HG02798 (cell line): ENCODE measurements at regions not wholly inside any gene's neighbourhood (a gene's known extent, or its start where the extent isn't known, plus 50 kb on each side); places are given as distances from the start of the nearest gene placed in this dataset.

ENCODE experiments used
- ATAC-seq: cut with Tn5 transposase; IDR thresholded peaks from one replicate; pipeline ENCODE4 v1.9.1; 2021; ENCODE audit warnings: mild to moderate bottlenecking; ENCODE audit not compliant: unreplicated experiment, poor library complexity

DNA sequence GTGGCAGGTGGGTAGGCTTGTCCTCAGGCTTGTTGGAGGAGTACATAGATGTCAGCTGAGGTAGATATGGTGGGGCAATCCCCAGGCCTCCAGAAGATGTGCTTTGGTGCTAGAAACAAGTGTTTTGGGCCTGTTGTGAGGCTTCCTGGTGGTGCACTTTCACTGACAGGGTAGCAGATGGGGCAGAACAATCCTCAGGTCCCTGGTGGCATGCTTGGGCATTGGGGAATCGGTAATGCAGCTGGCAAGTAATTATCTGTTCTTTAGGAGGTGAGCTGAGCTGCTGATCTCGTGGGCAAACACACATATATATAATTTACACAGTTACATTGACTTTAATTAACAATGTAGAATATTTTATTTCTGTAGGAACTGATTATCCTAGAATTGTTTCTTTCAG, 458.7 kb downstream of the BMP2 start:
- no peak for ATAC-seq

DNA sequence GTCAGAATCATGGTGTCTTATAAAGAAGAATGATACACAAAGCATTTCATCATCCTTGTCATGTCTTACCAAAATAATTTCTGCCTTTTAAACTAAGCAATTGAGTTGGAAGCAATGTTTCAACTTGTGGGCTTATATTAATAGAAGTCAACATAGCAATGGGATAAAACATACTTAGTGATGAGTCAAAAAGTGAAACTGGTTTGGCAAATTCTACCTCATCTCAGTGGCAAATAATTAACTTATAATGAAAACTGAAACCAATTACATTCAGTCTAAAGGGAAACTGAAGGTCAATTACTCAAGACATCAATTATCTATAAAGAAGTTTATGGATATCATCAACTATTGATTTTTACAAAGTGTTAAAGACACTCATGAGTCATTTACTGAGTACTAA, 463.8 kb downstream of the BMP2 start:
- peak; percentile 60 for ATAC-seq

GRCh38 chr20:7232796-7233195, 465.3 kb downstream of the BMP2 start:
- no peak for ATAC-seq

DNA sequence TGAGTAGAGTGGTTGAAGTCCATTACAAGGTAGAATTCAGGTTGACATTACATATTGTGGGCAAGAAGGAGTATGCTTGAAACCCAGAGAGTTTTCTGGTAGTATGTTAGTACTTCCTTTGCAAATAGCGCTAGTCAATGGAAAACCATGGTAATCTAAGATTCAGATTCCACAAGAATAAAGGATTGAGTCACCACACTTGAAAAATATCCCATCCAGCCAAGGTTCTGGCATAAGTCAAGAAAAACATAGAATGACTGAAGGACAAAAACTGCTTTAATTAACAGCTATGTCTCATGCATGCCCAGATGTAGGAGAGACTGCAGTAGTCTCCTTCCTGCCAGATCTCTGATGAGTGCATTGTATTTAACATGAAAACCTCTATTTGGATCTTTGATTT, 469.8 kb downstream of the BMP2 start:
- no peak for ATAC-seq

- no peak for ATAC-seq
Measured at GRCh38 chr20:7240490-7240889, 473.0 kb downstream of the BMP2 start.

GRCh38 chr20:7248281-7249201, 481.1 kb downstream of the BMP2 start:
- no peak for ATAC-seq

- no peak for ATAC-seq
Measured at GRCh38 chr20:7250337-7250736, 482.9 kb downstream of the BMP2 start.

DNA sequence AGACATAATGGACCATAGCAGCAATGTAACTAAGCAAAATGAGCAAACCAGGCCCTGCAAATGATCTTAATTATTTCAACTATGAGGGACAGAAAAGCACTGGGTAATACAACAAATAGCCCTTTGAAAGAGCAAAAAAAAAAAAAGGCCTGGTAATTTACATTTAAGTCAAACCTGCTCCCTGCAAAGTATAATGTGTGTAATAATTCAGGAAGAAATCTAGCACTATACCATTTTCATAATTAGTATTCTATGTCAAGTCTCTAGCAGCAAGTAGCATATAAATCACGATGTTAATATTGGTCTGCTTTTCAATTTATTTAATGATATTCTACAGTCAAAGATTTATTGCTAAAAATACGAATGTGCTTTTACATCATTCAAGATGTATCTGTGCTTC, 489.6 kb downstream of the BMP2 start:
- no peak for ATAC-seq

DNA sequence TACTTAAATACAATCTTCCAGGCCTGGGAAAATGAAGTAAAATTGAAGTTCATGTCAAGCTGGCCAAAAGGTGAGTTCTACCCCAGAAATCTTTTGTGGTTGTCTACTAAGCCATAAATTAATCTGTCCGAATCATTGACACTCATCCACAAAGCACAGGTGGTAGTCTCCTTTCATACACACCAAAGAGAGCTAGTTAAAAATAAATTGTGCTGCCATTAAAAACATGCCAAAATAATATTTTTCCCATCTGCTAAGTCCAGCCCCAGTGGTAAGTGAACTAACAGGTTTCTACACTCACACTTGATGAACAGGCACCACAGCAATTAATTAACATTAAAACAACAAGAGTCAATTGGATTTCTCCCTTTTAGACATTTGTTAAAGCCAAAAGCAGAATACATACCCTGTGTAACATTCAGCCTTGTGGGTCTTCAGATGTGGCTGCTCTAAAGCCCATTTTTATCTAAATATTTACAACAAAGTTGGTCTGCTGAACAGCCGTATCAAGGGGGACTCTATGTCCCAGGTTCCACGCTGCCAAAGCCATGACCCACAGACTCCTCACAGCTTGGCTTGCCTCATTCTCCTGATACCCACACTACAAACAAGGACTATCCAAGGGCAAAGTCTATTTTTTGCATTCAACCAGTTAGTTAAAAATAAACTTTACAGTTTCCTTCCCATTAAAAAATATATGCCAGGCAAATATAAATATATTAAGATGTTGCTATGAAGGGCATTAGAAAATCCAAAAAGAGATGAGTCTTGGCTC, 490.4 kb downstream of the BMP2 start:
- ATAC-seq: no peak

DNA sequence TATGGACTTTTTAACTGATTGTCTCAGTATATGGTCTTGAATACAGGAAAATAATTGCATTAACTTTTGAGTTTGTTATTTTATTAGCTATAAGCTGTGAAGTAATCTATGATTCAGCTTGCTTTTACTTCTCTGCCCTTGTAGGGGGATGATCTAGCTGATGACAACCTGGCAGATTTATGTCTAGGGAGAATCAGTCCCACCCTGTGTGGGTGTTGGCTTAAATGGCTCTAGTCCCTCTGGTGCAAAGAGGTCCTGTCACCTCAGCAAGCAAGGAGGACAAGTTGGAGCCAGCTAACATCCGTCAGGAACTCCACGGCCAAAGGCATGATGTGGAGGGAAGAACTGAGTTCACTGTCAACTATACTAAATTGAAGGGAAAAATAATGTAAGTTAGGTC, 495.3 kb downstream of the BMP2 start:
- no peak for ATAC-seq

DNA sequence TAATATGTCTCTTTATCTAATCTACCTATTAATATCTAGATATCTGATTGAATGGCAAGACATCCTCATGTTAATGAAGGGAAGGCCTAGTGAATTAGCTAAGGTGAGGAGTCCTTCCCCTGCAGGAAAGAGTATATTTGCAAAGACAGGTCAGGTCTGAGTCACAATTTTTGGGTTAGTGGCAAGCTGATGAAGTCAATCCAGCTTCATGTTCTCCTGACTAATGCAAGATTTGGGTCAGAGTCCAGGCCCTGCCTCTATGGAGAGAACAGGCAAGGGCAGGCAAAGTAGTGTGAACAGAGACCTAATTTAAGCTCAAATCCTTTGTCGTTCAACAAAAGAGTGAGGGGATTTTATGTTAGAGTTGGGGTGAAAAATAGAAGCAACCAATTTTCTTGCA, 496.7 kb downstream of the BMP2 start:
- ATAC-seq: no peak

- ATAC-seq: no peak
Measured at GRCh38 chr20:7269452-7269851, 502.0 kb downstream of the BMP2 start.

DNA sequence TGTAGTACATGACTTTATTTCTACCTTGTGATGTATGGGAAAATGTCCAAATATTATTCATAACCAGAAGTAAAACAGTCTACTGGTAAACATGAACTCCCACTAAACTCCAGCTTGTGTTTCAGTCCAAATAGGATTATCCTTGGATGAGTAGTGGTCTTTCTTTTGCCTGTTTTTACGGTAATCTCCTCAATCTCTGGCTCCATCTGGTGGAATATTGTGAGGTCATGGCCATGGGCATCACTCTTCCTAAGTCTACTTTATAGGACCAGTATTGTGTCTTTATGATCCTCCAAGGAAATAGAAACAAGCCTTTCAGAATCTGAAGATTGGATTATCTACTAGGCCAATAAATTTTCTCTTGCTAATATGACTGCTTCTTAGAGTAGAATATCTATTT, 505.0 kb downstream of the BMP2 start:
- no peak for ATAC-seq

- ATAC-seq: no peak
Measured at GRCh38 chr20:7274870-7275269, 507.4 kb downstream of the BMP2 start.

GRCh38 chr20:7275645-7276237, 508.3 kb downstream of the BMP2 start:
- ATAC-seq: no peak

DNA sequence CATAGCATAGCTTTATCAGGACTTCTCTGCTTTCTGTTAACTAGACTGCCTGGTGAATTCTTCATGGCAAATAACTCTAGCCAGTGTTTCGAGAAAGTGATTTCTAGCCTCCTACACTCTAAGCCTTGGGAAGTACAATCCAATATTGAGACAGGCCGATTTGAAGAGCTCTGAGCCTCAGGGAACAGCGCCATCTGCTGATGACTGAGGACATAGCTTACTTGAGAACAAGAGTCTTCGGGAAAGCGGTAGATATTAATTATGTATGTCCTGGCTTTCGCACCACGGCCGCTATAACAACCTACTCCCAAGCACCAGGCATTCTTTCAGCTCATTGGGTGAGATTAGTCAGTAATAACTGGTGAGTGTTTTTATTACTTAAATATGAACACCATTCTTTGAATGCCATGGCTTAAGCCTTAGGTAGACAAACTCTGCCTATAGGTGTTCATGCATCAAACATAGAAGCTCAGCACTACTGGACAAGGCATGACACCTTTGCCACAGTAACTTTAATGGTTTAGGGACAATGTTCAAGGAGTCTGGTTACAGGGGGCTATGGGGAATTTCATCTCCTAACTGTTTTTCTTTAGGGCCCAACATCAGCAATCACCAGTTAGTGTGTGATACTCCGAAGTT, 518.6 kb downstream of the BMP2 start:
- peak; percentile 82 for ATAC-seq

DNA sequence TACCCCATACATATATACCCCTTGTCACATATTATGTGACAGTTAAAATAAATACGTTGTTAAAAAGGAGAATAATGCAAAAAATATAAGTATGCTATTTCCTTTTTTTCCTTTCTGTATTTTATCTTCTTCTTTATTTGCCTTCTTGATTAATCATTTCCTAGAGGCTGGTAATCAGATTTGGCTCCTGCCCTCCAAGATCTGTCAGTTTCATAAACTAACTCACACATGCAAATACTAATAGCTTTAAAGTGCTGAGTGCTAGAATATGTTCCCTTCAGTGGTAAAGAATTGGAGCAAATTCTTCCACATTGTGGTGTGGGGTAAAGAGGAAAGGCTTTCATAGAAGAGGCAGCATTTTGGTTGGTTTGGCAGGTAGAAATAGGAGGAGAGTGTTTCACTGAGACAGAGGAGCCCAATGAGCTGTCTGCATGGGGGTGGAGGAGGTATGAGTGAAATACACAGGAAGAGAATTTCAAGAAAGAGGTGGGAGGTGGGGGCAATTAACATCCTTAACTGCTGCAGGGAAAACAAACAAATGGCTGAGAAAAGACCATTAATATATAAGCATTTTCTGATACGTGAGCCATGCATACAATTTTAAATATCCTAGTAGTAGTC, 523.9 kb downstream of the BMP2 start:
- ATAC-seq: no peak

- no peak for ATAC-seq
Measured at GRCh38 chr20:7291946-7292345, 524.5 kb downstream of the BMP2 start.

- ATAC-seq: no peak
Measured at GRCh38 chr20:7294816-7295360, 527.4 kb downstream of the BMP2 start.

DNA sequence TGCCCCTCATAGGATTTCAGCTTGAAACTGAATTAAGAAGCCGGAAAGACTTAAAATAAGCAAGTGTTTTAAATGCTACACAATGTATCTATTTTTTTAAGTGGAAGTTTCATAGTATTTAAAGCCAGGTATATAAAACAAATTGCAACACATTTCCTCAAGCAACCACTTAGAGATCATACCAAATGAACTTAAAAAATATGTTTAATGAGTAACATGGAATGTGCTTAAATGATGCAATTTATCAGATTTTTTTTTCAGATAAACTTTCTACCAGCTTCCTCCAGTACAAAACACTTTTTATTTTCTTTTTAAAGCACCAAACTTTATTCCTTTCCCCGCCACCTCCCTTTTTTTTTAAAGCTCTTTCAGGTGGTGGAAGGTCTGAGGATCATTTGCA, 534.3 kb downstream of the BMP2 start:
- no peak for ATAC-seq
